Fibroblast of the aortic adventitia (primary cell): ENCODE measurements at regions not wholly inside any gene's neighbourhood (a gene's known extent, or its start where the extent isn't known, plus 50 kb on each side); places are given as distances from the start of the nearest gene placed in this dataset.
"Not testable (repeated sequence)": the region's sequence is repeated elsewhere in the genome, so short reads cannot be mapped to it uniquely, and the experiment has no call there.

Experiments used
- DNase-seq: peaks from one replicate; pipeline ENCODE4 v3.0.0-alpha.2; 2010; ENCODE audit warnings: low read depth
- H3K4me3 ChIP-seq: 2 replicates; pipeline ENCODE4 v1.5.1; 2011; ENCODE audit warnings: low read depth, mild to moderate bottlenecking, control low read depth, low read length, moderate library complexity
- TF ChIP-seq, protein P1 (sequence below): IDR thresholded peaks from 2 replicates; pipeline ENCODE4 v1.5.1; 2011; ENCODE audit warnings: mild to moderate bottlenecking, low read length, control low read depth, inconsistent platforms; ENCODE audit not compliant: insufficient read depth

DNA sequence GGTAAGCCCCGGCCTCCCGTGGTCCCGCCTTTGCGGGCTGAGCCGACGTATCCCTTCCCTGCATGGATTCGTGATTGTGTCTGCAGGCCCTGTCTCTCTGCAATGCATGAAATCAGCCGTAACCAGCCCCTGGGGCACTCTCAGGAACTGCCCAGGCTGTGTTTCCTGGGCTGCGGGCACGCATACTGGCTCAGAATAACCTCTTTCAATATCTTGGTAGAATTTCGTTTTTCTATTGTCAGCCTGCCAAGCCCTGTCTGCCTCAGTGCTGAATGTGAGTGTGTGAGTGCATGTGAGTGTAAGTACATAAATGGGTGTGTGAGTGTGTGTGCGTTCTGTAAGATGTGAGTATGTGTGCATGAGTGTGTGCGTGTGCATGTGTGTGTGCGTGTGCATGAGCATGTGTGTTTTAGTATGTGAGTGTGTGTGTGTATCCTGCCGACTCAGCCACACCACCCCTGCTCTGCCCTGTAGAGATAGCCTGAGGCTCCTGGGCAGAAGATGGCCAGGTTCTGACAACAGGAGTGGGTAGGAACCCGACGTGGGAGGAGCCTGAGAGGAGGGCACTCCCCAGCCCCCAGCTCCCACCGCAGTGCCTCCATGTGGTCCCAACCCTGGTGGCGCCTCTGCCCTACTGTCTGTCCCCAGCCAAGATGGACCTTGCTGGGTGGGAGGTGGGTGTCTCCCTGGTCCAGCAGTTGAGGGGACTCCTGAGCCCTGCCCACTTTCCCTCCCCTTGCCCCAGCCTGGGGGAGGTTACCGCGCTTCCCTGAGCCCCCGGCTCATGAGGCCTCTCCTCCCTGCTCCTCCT is 268.8 kb downstream of the ADGRD1 start:
- TF ChIP-seq, protein P1, sequence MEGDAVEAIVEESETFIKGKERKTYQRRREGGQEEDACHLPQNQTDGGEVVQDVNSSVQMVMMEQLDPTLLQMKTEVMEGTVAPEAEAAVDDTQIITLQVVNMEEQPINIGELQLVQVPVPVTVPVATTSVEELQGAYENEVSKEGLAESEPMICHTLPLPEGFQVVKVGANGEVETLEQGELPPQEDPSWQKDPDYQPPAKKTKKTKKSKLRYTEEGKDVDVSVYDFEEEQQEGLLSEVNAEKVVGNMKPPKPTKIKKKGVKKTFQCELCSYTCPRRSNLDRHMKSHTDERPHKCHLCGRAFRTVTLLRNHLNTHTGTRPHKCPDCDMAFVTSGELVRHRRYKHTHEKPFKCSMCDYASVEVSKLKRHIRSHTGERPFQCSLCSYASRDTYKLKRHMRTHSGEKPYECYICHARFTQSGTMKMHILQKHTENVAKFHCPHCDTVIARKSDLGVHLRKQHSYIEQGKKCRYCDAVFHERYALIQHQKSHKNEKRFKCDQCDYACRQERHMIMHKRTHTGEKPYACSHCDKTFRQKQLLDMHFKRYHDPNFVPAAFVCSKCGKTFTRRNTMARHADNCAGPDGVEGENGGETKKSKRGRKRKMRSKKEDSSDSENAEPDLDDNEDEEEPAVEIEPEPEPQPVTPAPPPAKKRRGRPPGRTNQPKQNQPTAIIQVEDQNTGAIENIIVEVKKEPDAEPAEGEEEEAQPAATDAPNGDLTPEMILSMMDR = no peak

DNA sequence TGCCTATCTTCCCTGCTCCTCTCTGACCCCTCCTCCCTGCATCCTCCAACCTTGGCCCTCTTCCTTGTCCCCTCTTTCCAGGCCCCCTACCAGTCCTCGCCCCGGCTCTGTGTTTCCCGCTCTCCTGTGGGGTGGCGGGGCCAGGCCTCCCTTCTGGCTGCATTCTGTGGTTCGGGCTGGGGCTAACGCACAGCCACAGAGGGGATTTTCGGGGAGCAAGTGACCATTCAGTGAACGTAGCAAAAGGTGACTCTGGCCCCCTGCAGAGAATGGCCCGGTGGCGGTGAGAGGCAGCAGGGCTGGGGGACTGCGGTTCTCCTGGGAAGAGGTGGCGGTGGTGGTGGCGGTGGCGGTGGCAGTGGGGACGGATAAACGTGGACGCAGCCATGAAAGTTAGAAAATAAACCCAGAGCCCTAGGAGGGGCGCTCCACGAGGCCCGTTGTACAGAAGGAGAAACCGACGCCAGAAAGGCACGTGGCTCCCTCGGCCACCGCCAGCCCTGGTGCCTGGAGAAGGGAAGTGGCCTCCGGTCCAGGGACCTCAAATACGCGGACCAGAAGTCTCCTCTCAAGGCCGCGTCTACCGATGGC is 269.6 kb downstream of the ADGRD1 start:
- DNase-seq = no peak
- TF ChIP-seq, protein P1 = no peak
- H3K4me3 ChIP-seq = no peak overlapping the region

More for the DNA sequence above, 268.8 kb downstream of the ADGRD1 start:
- no peak for DNase-seq
- H3K4me3 ChIP-seq = no peak overlapping the region

DNA sequence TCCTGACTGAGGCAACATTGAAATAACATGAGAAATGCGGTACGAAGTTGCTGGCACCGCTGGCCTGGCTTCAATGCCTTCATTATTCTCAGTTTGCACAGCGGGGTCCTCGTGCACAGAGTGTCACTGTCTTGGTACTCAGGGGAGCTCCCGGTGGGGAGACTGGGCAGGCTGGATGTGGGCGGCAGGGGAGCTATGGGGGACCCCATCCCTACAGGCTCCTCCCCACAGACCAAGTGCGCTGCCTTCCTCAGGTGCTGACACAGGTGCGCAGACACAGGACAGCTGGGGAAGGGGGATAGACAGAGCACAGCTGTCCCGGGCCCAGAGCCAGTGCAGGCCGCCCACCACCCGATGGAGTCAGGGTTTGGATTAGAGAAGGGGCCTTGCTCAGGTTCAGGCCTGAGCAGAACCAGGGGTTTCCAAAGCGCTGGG is 270.1 kb downstream of the ADGRD1 start:
- DNase-seq = no peak
- TF ChIP-seq, protein P1 = no peak
- H3K4me3 ChIP-seq = no peak overlapping the region

GRCh38 chr12:131224226-131225065 is 270.7 kb downstream of the ADGRD1 start:
- DNase-seq, H3K4me3 ChIP-seq: not testable (repeated sequence)

- H3K4me3 ChIP-seq, DNase-seq: not testable (repeated sequence)
Observed at GRCh38 chr12:131225066-131225380, 271.3 kb downstream of the ADGRD1 start.

GRCh38 chr12:131226345-131227265 is 272.9 kb downstream of the ADGRD1 start:
- TF ChIP-seq, protein P1 = no peak
- H3K4me3 ChIP-seq = no peak overlapping the region
- no peak for DNase-seq

- not testable (repeated sequence) for H3K4me3 ChIP-seq, DNase-seq
Observed at GRCh38 chr12:131227641-131228040, 273.9 kb downstream of the ADGRD1 start.

GRCh38 chr12:131229079-131229425 is 275.3 kb downstream of the ADGRD1 start:
- not testable (repeated sequence) for H3K4me3 ChIP-seq, DNase-seq
